22Rv1 (cell line): ENCODE measurements at regions not wholly inside any gene's neighbourhood (a gene's known extent, or its start where the extent isn't known, plus 50 kb on each side); places are given as distances from the start of the nearest gene placed in this dataset.

ENCODE experiments used
- ZFX ChIP-seq: fragments of 450-650 bp; IDR thresholded peaks from 2 replicates; pipeline ENCODE4 v1.6.1; 2017; ENCODE audit warnings: antibody characterized with exemption, borderline replicate concordance
- TF ChIP-seq, protein P1 (sequence below): fragments of 450-650 bp; IDR thresholded peaks from 2 replicates; pipeline ENCODE4 v1.5.1; 2017; ENCODE audit warnings: mild to moderate bottlenecking

GRCh38 chr9:18215626-18216025 lies 258.3 kb upstream of the ADAMTSL1 start:
- TF ChIP-seq, protein P1, sequence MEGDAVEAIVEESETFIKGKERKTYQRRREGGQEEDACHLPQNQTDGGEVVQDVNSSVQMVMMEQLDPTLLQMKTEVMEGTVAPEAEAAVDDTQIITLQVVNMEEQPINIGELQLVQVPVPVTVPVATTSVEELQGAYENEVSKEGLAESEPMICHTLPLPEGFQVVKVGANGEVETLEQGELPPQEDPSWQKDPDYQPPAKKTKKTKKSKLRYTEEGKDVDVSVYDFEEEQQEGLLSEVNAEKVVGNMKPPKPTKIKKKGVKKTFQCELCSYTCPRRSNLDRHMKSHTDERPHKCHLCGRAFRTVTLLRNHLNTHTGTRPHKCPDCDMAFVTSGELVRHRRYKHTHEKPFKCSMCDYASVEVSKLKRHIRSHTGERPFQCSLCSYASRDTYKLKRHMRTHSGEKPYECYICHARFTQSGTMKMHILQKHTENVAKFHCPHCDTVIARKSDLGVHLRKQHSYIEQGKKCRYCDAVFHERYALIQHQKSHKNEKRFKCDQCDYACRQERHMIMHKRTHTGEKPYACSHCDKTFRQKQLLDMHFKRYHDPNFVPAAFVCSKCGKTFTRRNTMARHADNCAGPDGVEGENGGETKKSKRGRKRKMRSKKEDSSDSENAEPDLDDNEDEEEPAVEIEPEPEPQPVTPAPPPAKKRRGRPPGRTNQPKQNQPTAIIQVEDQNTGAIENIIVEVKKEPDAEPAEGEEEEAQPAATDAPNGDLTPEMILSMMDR = no peak
- TF ChIP-seq ZFX = no peak
